ENCODE measurements at regions not wholly inside any gene's neighbourhood (a gene's known extent, or its start where the extent isn't known, plus 50 kb on each side); places are given as distances from the start of the nearest gene placed in this dataset.

- H3K4me3 ChIP-seq (ENCODE audit: low read depth, low read length) = no peak overlapping the region
- in situ Hi-C loops (cut with HindIII; ENCODE audit: low sequenced_read_pairs) = no loop called here
- no peak for DNase-seq (ENCODE audit: low read depth)
- TF ChIP-seq CTCF (IDR thresholded peaks at IDR 0.05; ENCODE audit: low read depth, low read length, missing control alignments) = no peak
These were observed 309.2 kb upstream of the SHH start for GRCh38 chr7:156121434-156121833.

GRCh38 chr7:156120552-156120951 is 308.3 kb upstream of the SHH start:
- H3K4me3 ChIP-seq (ENCODE audit: low read depth, low read length) = no peak overlapping the region
- in situ Hi-C loops (cut with HindIII; ENCODE audit: low sequenced_read_pairs) = no loop called here
- TF ChIP-seq CTCF (IDR thresholded peaks at IDR 0.05; ENCODE audit: low read depth, low read length, missing control alignments) = no peak
- no peak for DNase-seq (ENCODE audit: low read depth)

- TF ChIP-seq CTCF (IDR thresholded peaks at IDR 0.05; ENCODE audit: low read depth, low read length, missing control alignments) = no peak
- in situ Hi-C loops (cut with HindIII; ENCODE audit: low sequenced_read_pairs) = no loop called here
- DNase-seq (ENCODE audit: low read depth) = no peak
- no peak overlapping the region for H3K4me3 ChIP-seq (ENCODE audit: low read depth, low read length)
These were observed 307.5 kb upstream of the SHH start for GRCh38 chr7:156119771-156120170.

GRCh38 chr7:156118248-156118645 is 306.0 kb upstream of the SHH start:
- in situ Hi-C loops (cut with HindIII; ENCODE audit: low sequenced_read_pairs) = no loop called here
- no peak overlapping the region for H3K4me3 ChIP-seq (ENCODE audit: low read depth, low read length)

GRCh38 chr7:156117542-156118247 is 305.4 kb upstream of the SHH start:
- in situ Hi-C loops (cut with HindIII; ENCODE audit: low sequenced_read_pairs) = no loop called here
- DNase-seq (ENCODE audit: low read depth) = no peak
- no peak for TF ChIP-seq CTCF (IDR thresholded peaks at IDR 0.05; ENCODE audit: low read depth, low read length, missing control alignments)
- H3K4me3 ChIP-seq (ENCODE audit: low read depth, low read length) = no peak overlapping the region

More at GRCh38 chr7:156118248-156118645, 306.0 kb upstream of the SHH start:
- DNase-seq (ENCODE audit: low read depth) = no peak
- no peak for TF ChIP-seq CTCF (IDR thresholded peaks at IDR 0.05; ENCODE audit: low read depth, low read length, missing control alignments)

GRCh38 chr7:156116514-156117215 is 304.4 kb upstream of the SHH start:
- no peak overlapping the region for H3K4me3 ChIP-seq (ENCODE audit: low read depth, low read length)
- DNase-seq (ENCODE audit: low read depth) = no peak
- no peak for TF ChIP-seq CTCF (IDR thresholded peaks at IDR 0.05; ENCODE audit: low read depth, low read length, missing control alignments)
- in situ Hi-C loops (cut with HindIII; ENCODE audit: low sequenced_read_pairs) = no loop called here

Measured in astrocyte of the cerebellum (primary cell).